Tibial artery (tissue), 4 donors: ENCODE measurements at regions not wholly inside any gene's neighbourhood (a gene's known extent, or its start where the extent isn't known, plus 50 kb on each side); places are given as distances from the start of the nearest gene placed in this dataset.
A peak's percentile ranks its signal among the peaks of the same experiment; 100 is the strongest.

Source experiments
- DNase-seq, 2 donors: peaks; one replicate each; pipeline ENCODE4 v3.0.0-alpha.2; 2019
- H3K27ac ChIP-seq, 2 donors: fragments of 200-600 bp; sonication (generic) in 1 of 2; 1 replicate in 1 of 2; 2 replicates in 1 of 2; pipeline ENCODE4 v1.5.1; 2018 to 2019; ENCODE audit warnings: mild to moderate bottlenecking in 1 of 2
- H3K27me3 ChIP-seq, 2 donors: fragments of 200-600 bp; sonication (generic) in 1 of 2; one replicate each; pipeline versions ENCODE4 v1.5.1 to v1.6.0; 2016 to 2019
- H3K36me3 ChIP-seq, 3 donors: fragments of 200-600 bp; sonication (generic) in 2 of 3; one replicate each; pipeline ENCODE4 v1.5.1; 2016 to 2019; ENCODE audit warnings: mild to moderate bottlenecking in 2 of 3
- H3K4me1 ChIP-seq, 4 donors: fragments of 200-600 bp; sonication (generic) in 2 of 4; 1 replicate in 3 of 4; 2 replicates in 1 of 4; pipeline ENCODE4 v1.5.1; 2016 to 2019
- H3K4me3 ChIP-seq, 2 donors: fragments of 200-600 bp; sonication (generic) in 1 of 2; 1 replicate in 1 of 2; 2 replicates in 1 of 2; pipeline ENCODE4 v1.5.1; 2018 to 2019; ENCODE audit warnings: mild to moderate bottlenecking in 2 of 2
- H3K9me3 ChIP-seq, 3 donors: fragments of 200-600 bp; sonication (generic) in 1 of 3; one replicate each; pipeline ENCODE4 v1.5.1; 2016 to 2019
- intact Hi-C: fragments of 100-400 bp; cut with DNase I; formaldehyde crosslinking; loops from one replicate; pipeline ENCODE4 v1.15.0; 2023; ENCODE audit warnings: low total_unique reads
- TF ChIP-seq, protein P1 (sequence below), 2 experiments: fragments of 200-600 bp in 1 of 2; fragments of 450-650 bp in 1 of 2; IDR thresholded peaks; one replicate each; pipeline ENCODE4 v1.5.1; 2017 to 2019; ENCODE audit warnings: antibody characterized with exemption in 2 of 2, mild to moderate bottlenecking in 1 of 2, moderate library complexity in 1 of 2

GRCh38 chr20:4600308-4601014 lies 85.8 kb upstream of the PRNP start:
- Histone ChIP-seq H3K27me3 (peaks cover 0 to 5% of the 10 kb centered on the region in 2 donors), H3K4me3 (no peak overlapping the region), H3K36me3 (no peaks in the 10 kb centered on the region), H3K9me3 (no peaks in the 10 kb centered on the region), H3K4me1 (peaks cover 0 to 8% (median 6%) of the 10 kb centered on the region in 4 donors), H3K27ac (no peak overlapping the region)
- TF ChIP-seq, protein P1, sequence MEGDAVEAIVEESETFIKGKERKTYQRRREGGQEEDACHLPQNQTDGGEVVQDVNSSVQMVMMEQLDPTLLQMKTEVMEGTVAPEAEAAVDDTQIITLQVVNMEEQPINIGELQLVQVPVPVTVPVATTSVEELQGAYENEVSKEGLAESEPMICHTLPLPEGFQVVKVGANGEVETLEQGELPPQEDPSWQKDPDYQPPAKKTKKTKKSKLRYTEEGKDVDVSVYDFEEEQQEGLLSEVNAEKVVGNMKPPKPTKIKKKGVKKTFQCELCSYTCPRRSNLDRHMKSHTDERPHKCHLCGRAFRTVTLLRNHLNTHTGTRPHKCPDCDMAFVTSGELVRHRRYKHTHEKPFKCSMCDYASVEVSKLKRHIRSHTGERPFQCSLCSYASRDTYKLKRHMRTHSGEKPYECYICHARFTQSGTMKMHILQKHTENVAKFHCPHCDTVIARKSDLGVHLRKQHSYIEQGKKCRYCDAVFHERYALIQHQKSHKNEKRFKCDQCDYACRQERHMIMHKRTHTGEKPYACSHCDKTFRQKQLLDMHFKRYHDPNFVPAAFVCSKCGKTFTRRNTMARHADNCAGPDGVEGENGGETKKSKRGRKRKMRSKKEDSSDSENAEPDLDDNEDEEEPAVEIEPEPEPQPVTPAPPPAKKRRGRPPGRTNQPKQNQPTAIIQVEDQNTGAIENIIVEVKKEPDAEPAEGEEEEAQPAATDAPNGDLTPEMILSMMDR (IDR thresholded peaks at IDR 0.05), result no peak
- intact Hi-C loops, result no loop called here
- DNase-seq, result no peak

DNA sequence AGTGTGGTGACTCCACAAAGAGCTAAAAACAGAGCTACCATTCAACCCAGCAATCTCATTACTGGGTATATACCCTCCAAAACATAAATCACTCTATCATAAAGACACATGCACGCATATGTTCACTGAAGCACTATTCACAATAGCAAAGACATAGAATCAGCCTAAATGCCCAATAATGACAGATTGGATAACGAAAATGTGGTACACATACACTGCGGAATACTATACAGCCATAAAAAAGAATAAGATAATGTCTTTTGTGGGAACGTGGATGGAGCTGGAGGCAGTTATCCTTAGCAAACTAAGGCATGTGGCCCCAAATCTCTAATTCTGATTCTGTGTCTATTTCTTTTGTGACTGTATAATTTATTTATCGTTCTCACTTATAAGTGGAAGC lies 89.0 kb upstream of the PRNP start:
- H3K4me3 ChIP-seq, result no peak overlapping the region
- H3K36me3 ChIP-seq, result no peaks in the 10 kb centered on the region
- intact Hi-C loops, result loop anchor here (10.0 kb wide), 1 partner anchor 492 kb away; no protein-coding TSS in a partner anchor
- peaks cover 0 to 5% of the 10 kb centered on the region in 2 donors for H3K27me3 ChIP-seq
- H3K4me1 ChIP-seq, result peaks cover 0 to 18% (median 16%) of the 10 kb centered on the region in 4 donors
- H3K27ac ChIP-seq, result no peak overlapping the region
- TF ChIP-seq, protein P1 (IDR thresholded peaks at IDR 0.05), result no peak
- H3K9me3 ChIP-seq, result no peaks in the 10 kb centered on the region
- DNase-seq, result no peak

GRCh38 chr20:4593149-4593525 lies 93.1 kb upstream of the PRNP start:
- Histone ChIP-seq H3K36me3 (no peaks in the 10 kb centered on the region), H3K27me3 (peaks cover 0 to 5% of the 10 kb centered on the region in 2 donors), H3K9me3 (no peaks in the 10 kb centered on the region), H3K4me3 (no peak overlapping the region), H3K27ac (no peak overlapping the region), H3K4me1 (peaks cover 0 to 13% (median 11%) of the 10 kb centered on the region in 4 donors)
- TF ChIP-seq, protein P1 (IDR thresholded peaks at IDR 0.05), result no peak
- no peak for DNase-seq
- intact Hi-C loops, result loop anchor here (10.0 kb wide), 1 partner anchor 488 kb away; no protein-coding TSS in a partner anchor

DNA sequence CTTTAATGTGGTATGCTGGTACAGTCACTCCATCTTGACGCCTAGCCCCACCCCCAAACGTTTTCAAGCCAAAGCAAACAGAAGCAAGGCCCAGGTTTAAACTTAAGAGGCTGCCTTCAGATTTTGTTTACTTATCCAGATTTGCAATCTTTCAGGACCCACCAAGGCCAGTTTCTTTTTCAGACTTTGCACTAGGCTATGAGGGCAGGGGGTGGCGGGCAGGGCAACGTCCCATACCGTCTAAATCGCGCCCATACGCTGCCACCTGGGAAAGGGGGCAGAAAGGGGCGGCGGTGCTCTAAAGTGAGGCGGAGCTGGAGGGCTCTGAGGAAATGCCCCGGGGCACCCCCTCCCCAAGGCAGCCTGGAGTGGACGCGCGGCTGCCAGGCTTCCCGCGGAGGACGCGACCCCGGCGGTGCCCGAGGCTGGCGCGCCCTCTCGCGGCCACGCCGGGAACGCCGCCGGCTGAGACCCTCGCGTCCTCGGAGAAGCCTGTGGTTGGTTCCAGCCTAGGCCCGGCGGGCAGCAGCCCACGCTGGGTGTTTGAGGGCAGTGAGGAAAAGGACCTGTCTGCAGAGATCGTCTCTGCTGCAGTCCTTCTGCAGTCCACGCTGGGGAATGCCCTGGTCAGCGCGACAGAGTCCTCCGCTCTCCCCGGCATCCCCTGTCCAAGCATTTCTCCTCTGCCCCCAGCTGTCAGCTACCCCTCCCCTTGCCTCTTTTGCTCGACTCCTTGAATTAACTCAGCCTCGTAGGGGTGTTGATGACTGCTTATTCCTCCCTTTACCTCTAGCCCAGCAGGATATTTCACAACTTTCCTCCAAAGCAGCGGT lies 93.7 kb upstream of the PRNP start:
- TF ChIP-seq, protein P1 (IDR thresholded peaks at IDR 0.05), result peak; percentile 91 to 97
- Histone ChIP-seq H3K9me3 (no peaks in the 10 kb centered on the region), H3K27me3 (peaks cover 0 to 5% of the 10 kb centered on the region in 2 donors), H3K4me1 (peaks cover 0 to 13% (median 11%) of the 10 kb centered on the region in 4 donors), H3K27ac (no peak overlapping the region), H3K4me3 (peak overlapping the region; percentile 24 to 42), H3K36me3 (no peaks in the 10 kb centered on the region)
- no peak for DNase-seq
- intact Hi-C loops, result loop anchor here (10.0 kb wide), 1 partner anchor 488 kb away; no protein-coding TSS in a partner anchor

DNA sequence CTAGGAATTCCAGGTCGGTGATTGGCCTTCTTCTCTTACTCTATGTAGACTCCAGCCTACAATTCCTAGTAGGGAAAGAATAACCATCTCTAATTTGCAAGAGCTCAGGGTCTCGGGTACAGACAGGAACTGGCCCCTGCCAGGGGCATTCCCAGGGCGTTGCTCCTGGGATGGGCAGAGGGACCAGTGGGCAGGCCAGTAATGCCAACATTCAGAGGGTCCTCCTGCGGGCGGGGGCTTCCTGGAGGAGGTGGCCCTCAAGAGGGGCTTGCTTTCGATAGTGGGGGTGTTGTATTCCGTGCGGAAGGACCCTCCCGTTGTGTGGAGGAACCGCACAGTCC lies 94.3 kb upstream of the PRNP start:
- Histone ChIP-seq H3K4me1 (peaks cover 0 to 13% (median 11%) of the 10 kb centered on the region in 4 donors), H3K27me3 (no peaks in the 10 kb centered on the region), H3K36me3 (no peaks in the 10 kb centered on the region), H3K9me3 (no peaks in the 10 kb centered on the region), H3K4me3 (no peak overlapping the region), H3K27ac (no peak overlapping the region)
- intact Hi-C loops, result loop anchor here (10.0 kb wide), 1 partner anchor 487 kb away; no protein-coding TSS in a partner anchor
- no peak for DNase-seq
- TF ChIP-seq, protein P1 (IDR thresholded peaks at IDR 0.05), result no peak
